ENCODE measurements at regions not wholly inside any gene's neighbourhood (a gene's known extent, or its start where the extent isn't known, plus 50 kb on each side); places are given as distances from the start of the nearest gene placed in this dataset.

- no peak for DNase-seq (ENCODE audit: low read depth)
These were observed 243.8 kb downstream of the MATN1 start for GRCh38 chr1:30479575-30479974.

- DNase-seq (ENCODE audit: low read depth) = no peak
These were observed 244.4 kb downstream of the MATN1 start for GRCh38 chr1:30478799-30479563.

GRCh38 chr1:30478283-30478682 lies 245.1 kb downstream of the MATN1 start:
- no peak for DNase-seq (ENCODE audit: low read depth)

- DNase-seq (ENCODE audit: low read depth) = no peak
These were observed 245.8 kb downstream of the MATN1 start for GRCh38 chr1:30477588-30477987.

GRCh38 chr1:30476911-30477459 lies 246.4 kb downstream of the MATN1 start:
- no peak for DNase-seq (ENCODE audit: low read depth)

- DNase-seq (ENCODE audit: low read depth) = no peak
These were observed 246.9 kb downstream of the MATN1 start for GRCh38 chr1:30476476-30476875.

GRCh38 chr1:30475966-30476365 lies 247.4 kb downstream of the MATN1 start:
- no peak for DNase-seq (ENCODE audit: low read depth)

- DNase-seq (ENCODE audit: low read depth) = no peak
These were observed 248.2 kb downstream of the MATN1 start for GRCh38 chr1:30475201-30475600.

GRCh38 chr1:30474818-30475200 lies 248.6 kb downstream of the MATN1 start:
- no peak for DNase-seq (ENCODE audit: low read depth)

GRCh38 chr1:30473922-30474817 lies 249.2 kb downstream of the MATN1 start:
- DNase-seq (ENCODE audit: low read depth) = no peak

- DNase-seq (ENCODE audit: low read depth) = no peak
These were observed 250.9 kb downstream of the MATN1 start for GRCh38 chr1:30472526-30472925.

GRCh38 chr1:30472009-30472408 lies 251.4 kb downstream of the MATN1 start:
- no peak for DNase-seq (ENCODE audit: low read depth)

- DNase-seq (ENCODE audit: low read depth) = peak; percentile 20
These were observed 252.1 kb downstream of the MATN1 start for GRCh38 chr1:30471307-30471706.

GRCh38 chr1:30469426-30469825 lies 254.0 kb downstream of the MATN1 start:
- DNase-seq (ENCODE audit: low read depth) = no peak

- DNase-seq (ENCODE audit: low read depth) = no peak
These were observed 256.3 kb downstream of the MATN1 start for GRCh38 chr1:30467101-30467500.

GRCh38 chr1:30466610-30467009 lies 256.8 kb downstream of the MATN1 start:
- DNase-seq (ENCODE audit: low read depth) = no peak

GRCh38 chr1:30466026-30466425 lies 257.4 kb downstream of the MATN1 start:
- DNase-seq (ENCODE audit: low read depth) = no peak

- DNase-seq (ENCODE audit: low read depth) = no peak
These were observed 258.3 kb downstream of the MATN1 start for GRCh38 chr1:30465096-30465495.

GRCh38 chr1:30464187-30464617 lies 259.2 kb downstream of the MATN1 start:
- DNase-seq (ENCODE audit: low read depth) = no peak

- no peak for DNase-seq (ENCODE audit: low read depth)
These were observed 260.5 kb downstream of the MATN1 start for GRCh38 chr1:30462826-30463425.

- DNase-seq (ENCODE audit: low read depth) = no peak
These were observed 261.2 kb downstream of the MATN1 start for GRCh38 chr1:30462166-30462565.

- no peak for DNase-seq (ENCODE audit: low read depth)
These were observed 261.7 kb downstream of the MATN1 start for GRCh38 chr1:30461640-30462039.

Data from M059J (cell line).